ENCODE measurements at regions not wholly inside any gene's neighbourhood (a gene's known extent, or its start where the extent isn't known, plus 50 kb on each side); places are given as distances from the start of the nearest gene placed in this dataset.

- ATAC-seq (ENCODE audit: poor library complexity) (no peak), DNase-seq (no peak)
- Histone ChIP-seq H3K27me3 (ENCODE audit: control insufficient read depth in 1 of 2, insufficient read depth in 2 of 2, low read length in 2 of 2) (no peaks in the 10 kb centered on the region), H3K27ac (ENCODE audit: low read depth in 1 of 2, low read length in 2 of 2) (no peak overlapping the region), H3K4me1 (ENCODE audit: insufficient read depth, low read length) (no peaks in the 10 kb centered on the region), H3K36me3 (ENCODE audit: insufficient read depth, low read length) (no peaks in the 10 kb centered on the region), H3K9me3 (ENCODE audit: control insufficient read depth in 1 of 2, insufficient read depth in 1 of 2, low read length in 2 of 2) (peaks cover 0 to 5% of the 10 kb centered on the region in 2 experiments), H3K4me3 (ENCODE audit: low read length) (no peak overlapping the region)
- Mint-ChIP-seq H3K36me3 (ENCODE audit: low read depth) (no peaks in the 10 kb centered on the region), H3K27me3 (no peaks in the 10 kb centered on the region), H3K4me1 (ENCODE audit: low read depth) (no peaks in the 10 kb centered on the region), H3K9me3 (no peaks in the 10 kb centered on the region), H3K27ac (no peak overlapping the region), H3K4me3 (no peak overlapping the region)
- ChIA-PET CTCF (no interaction called here), POLR2A (no interaction called here)
- intact Hi-C loops (cut with DNase I, micrococcal nuclease) = no loop called here
- TF ChIP-seq, protein P1, sequence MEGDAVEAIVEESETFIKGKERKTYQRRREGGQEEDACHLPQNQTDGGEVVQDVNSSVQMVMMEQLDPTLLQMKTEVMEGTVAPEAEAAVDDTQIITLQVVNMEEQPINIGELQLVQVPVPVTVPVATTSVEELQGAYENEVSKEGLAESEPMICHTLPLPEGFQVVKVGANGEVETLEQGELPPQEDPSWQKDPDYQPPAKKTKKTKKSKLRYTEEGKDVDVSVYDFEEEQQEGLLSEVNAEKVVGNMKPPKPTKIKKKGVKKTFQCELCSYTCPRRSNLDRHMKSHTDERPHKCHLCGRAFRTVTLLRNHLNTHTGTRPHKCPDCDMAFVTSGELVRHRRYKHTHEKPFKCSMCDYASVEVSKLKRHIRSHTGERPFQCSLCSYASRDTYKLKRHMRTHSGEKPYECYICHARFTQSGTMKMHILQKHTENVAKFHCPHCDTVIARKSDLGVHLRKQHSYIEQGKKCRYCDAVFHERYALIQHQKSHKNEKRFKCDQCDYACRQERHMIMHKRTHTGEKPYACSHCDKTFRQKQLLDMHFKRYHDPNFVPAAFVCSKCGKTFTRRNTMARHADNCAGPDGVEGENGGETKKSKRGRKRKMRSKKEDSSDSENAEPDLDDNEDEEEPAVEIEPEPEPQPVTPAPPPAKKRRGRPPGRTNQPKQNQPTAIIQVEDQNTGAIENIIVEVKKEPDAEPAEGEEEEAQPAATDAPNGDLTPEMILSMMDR (IDR thresholded peaks at IDR 0.05) = no peak
Measured at GRCh38 chr16:14373896-14374295, 256.2 kb downstream of the PARN start.

- intact Hi-C loops (cut with DNase I, micrococcal nuclease) = no loop called here
- Mint-ChIP-seq H3K27ac (no peak overlapping the region), H3K36me3 (ENCODE audit: low read depth) (no peaks in the 10 kb centered on the region), H3K4me1 (ENCODE audit: low read depth) (no peaks in the 10 kb centered on the region), H3K4me3 (no peak overlapping the region), H3K9me3 (no peaks in the 10 kb centered on the region), H3K27me3 (no peaks in the 10 kb centered on the region)
- no peak for ATAC-seq (ENCODE audit: poor library complexity)
- Histone ChIP-seq H3K4me1 (ENCODE audit: insufficient read depth, low read length) (no peaks in the 10 kb centered on the region), H3K4me3 (ENCODE audit: low read length) (no peak overlapping the region), H3K9me3 (ENCODE audit: control insufficient read depth in 1 of 2, insufficient read depth in 1 of 2, low read length in 2 of 2) (peaks cover 0 to 5% of the 10 kb centered on the region in 2 experiments), H3K27me3 (ENCODE audit: control insufficient read depth in 1 of 2, insufficient read depth in 2 of 2, low read length in 2 of 2) (no peaks in the 10 kb centered on the region), H3K36me3 (ENCODE audit: insufficient read depth, low read length) (no peaks in the 10 kb centered on the region), H3K27ac (ENCODE audit: low read depth in 1 of 2, low read length in 2 of 2) (no peak overlapping the region)
- DNase-seq = no peak
- TF ChIP-seq, protein P1 (IDR thresholded peaks at IDR 0.05) = no peak
- ChIA-PET CTCF (no interaction called here), POLR2A (no interaction called here)
Measured at GRCh38 chr16:14373406-14373805, 256.7 kb downstream of the PARN start.

- CTCF ChIA-PET = no interaction called here
- no peak overlapping the region for H3K27ac Mint-ChIP-seq
- intact Hi-C loops (cut with DNase I, micrococcal nuclease) = no loop called here
- TF ChIP-seq, protein P1 (IDR thresholded peaks at IDR 0.05) = no peak
- H3K4me1 Mint-ChIP-seq (ENCODE audit: low read depth) = no peaks in the 10 kb centered on the region
- no peaks in the 10 kb centered on the region for H3K9me3 Mint-ChIP-seq
- no peaks in the 10 kb centered on the region for H3K27me3 Mint-ChIP-seq
- ATAC-seq (ENCODE audit: poor library complexity) (no peak), DNase-seq (no peak)
- no peak overlapping the region for H3K4me3 ChIP-seq (ENCODE audit: low read length)
- POLR2A ChIA-PET = no interaction called here
- no peak overlapping the region for H3K27ac ChIP-seq (ENCODE audit: low read depth in 1 of 2, low read length in 2 of 2)
- H3K36me3 ChIP-seq (ENCODE audit: insufficient read depth, low read length) = no peaks in the 10 kb centered on the region
- H3K9me3 ChIP-seq (ENCODE audit: control insufficient read depth in 1 of 2, insufficient read depth in 1 of 2, low read length in 2 of 2) = peaks cover 0 to 5% of the 10 kb centered on the region in 2 experiments
- H3K4me3 Mint-ChIP-seq = no peak overlapping the region
- no peaks in the 10 kb centered on the region for H3K36me3 Mint-ChIP-seq (ENCODE audit: low read depth)
- no peaks in the 10 kb centered on the region for H3K4me1 ChIP-seq (ENCODE audit: insufficient read depth, low read length)
- H3K27me3 ChIP-seq (ENCODE audit: control insufficient read depth in 1 of 2, insufficient read depth in 2 of 2, low read length in 2 of 2) = no peaks in the 10 kb centered on the region
Measured at GRCh38 chr16:14372471-14372870, 257.6 kb downstream of the PARN start.
